Keratinocyte (primary cell): ENCODE measurements at regions not wholly inside any gene's neighbourhood (a gene's known extent, or its start where the extent isn't known, plus 50 kb on each side); places are given as distances from the start of the nearest gene placed in this dataset.

Experiments used
- EZH2 ChIP-seq: IDR thresholded peaks from one replicate; pipeline ENCODE4 v1.6.1; 2012; ENCODE audit warnings: inconsistent platforms, mild to moderate bottlenecking, low read length, moderate library complexity
- TF ChIP-seq, protein P1 (sequence below), 3 experiments: IDR thresholded peaks in 1 of 3; conservative IDR thresholded peaks in 1 of 3; optimal IDR thresholded peaks in 1 of 3; 2 replicates in 2 of 3; 3 replicates in 1 of 3; pipeline versions ENCODE3 to v1.5.1; 2011; ENCODE audit warnings: low read length in 3 of 3, mild to moderate bottlenecking in 3 of 3, moderate library complexity in 2 of 3, control low read depth in 1 of 3, inconsistent platforms in 1 of 3; ENCODE audit not compliant: insufficient read depth in 2 of 3; ENCODE audit errors: extremely low read depth in 1 of 3

DNA sequence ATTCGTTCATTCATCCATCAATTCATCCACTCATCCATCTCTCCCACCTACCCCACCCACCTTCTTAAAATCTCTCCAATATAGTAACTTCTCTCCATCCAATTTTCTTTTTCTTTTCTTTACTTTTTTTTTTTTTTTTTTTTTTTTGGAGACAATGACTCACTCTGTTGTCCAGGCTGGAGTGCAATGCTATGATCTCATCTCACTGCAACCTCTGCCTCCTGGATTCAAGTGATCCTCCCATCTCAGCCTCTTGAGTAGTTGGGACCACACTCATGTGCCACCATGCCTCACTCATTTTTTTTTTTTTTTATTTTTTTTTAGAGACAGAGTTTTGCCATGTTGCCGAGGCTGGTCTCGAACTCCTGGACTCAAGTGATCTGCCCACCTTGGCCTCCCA is 118.4 kb downstream of the SUDS3 start:
- TF ChIP-seq, protein P1, sequence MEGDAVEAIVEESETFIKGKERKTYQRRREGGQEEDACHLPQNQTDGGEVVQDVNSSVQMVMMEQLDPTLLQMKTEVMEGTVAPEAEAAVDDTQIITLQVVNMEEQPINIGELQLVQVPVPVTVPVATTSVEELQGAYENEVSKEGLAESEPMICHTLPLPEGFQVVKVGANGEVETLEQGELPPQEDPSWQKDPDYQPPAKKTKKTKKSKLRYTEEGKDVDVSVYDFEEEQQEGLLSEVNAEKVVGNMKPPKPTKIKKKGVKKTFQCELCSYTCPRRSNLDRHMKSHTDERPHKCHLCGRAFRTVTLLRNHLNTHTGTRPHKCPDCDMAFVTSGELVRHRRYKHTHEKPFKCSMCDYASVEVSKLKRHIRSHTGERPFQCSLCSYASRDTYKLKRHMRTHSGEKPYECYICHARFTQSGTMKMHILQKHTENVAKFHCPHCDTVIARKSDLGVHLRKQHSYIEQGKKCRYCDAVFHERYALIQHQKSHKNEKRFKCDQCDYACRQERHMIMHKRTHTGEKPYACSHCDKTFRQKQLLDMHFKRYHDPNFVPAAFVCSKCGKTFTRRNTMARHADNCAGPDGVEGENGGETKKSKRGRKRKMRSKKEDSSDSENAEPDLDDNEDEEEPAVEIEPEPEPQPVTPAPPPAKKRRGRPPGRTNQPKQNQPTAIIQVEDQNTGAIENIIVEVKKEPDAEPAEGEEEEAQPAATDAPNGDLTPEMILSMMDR (optimal IDR thresholded peaks at IDR 0.05 in 1 of 3, IDR thresholded peaks at IDR 0.05 in 1 of 3, conservative IDR thresholded peaks at IDR 0.05 in 1 of 3; ENCODE audit: extremely low read depth in 1 of 3, insufficient read depth in 2 of 3, low read length in 3 of 3) = no peak
- TF ChIP-seq EZH2 = no peak
